ENCODE measurements at regions not wholly inside any gene's neighbourhood (a gene's known extent, or its start where the extent isn't known, plus 50 kb on each side); places are given as distances from the start of the nearest gene placed in this dataset.

DNA sequence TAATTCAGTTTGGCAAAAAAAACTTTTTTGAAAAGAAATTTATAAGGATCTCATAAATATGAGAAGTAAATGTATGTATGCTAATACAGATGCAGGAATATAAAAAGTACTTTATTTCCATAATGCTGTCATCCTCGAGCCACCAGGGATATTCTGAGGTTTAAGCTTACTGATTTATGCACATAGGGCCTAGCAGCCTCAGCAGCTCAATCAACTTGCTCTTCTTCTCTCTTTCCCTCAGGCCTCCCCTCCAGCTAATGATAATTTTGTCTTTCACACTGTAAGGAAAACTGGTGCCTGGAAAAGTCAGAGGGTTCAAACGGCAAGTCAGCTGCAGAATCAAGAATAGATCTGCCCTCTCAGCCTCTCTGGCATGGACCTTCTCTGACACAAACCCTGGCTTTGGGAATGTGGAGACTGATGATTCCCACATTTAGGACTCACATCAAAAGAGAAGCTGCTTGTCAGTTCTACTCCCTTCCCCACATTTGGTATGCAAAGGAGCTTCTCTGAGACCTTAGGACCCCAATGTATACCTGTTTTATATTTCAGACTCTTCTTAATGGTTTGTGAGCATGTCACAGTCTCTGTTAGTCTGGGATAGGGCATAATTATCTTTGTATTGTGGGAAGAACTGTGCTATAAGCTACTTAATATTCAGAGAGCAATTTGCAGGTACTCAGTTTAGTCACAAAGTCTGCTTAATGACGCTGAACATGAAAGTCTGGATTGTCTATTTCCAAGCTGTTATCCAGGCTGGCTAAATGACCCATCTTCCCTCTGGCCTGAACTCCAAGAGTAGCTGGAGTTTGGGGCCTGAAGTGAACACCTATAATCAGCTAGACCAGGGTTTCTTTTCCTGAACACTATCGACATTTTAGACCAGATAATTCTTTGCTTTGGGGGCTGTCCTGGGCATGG is 52.1 kb upstream of the DIPK1A start:
- no peak for DNase-seq

DNA sequence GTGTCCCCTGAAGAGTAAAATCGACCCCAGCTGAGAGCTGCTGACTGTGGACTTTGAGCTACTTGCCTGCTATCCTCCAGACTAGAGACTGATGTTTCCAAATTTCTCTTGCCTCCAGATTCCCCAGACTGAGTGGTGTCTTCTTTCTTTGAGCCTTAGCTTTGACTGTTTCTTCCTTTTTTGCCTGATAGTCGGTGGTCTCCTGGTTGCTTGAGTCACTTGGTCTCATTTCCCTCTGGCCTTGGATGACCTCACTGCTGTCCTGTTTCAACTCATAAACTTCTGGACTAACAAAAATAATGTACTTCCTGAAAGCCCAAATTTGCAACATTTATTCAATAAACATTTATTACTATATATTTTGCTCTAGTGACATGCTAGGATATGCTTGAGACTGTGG is 52.9 kb upstream of the DIPK1A start:
- no peak for DNase-seq

DNA sequence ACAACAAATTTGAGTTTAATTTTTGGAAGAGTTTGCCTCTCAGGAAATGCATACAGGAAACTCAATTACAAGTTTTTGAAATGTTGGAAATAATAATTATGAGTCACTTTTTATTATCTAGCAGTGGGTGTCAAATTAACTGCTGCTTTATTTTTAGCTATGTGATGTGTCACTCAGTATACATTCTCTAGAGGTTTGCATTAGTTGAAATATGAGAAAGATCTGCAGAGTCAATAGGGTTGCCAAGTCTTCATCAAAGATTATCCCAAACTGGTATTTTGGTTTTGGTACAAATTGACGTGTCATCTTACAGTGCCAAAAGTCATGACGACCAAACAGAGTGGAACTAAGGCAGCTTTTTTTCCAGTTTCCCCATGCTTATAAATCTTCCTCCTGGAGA is 54.3 kb upstream of the DIPK1A start:
- peak in 1 of 3 donors; percentile 54 for DNase-seq

DNA sequence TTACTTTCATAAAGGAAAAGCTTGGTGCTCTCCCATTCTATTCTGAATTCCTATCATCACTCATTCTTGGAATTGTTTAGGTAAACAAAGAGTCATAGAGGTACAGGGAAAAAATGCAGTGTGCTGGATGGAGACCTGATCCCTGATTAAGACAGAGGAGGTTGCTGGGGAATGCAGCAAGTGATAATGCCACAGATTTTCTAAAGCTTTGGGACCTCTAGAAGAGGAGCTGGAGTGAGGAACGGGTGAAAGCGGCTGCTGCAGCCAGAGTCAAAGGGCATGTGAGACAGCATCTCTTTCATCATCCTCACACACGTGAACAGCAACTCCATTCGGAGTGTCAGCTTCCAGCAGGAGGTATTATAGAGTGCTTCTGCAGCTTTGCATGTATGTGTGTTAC is 54.9 kb upstream of the DIPK1A start:
- DNase-seq, result no peak

DNA sequence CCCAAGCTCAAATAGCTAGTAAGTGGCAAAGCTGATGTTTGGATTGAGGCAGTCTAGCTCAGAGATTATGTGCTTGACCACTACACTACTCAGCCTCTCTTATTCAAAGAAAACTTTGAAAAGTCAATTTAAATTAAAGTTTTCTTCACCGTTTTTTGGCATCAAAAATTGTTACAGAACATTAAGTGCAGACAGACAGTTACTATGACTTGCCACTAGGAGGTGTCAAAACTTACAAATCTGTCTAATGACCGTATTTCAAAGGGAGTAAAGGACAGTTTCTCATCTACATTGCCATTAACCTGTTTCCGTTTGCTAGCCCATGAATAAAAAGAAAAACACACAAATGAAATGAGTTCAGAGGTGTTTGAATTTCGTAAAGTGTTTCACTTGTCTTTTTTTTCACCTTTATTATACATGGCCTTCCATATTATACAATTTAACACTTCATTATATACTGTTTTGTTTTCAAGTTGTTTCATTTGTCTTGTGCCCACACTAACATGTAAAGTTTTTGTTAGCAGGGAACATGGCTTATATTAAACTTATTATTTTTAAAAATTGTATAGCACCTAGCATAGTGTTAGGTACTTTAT is 57.4 kb upstream of the MTF2 start:
- peak; percentile 16 to 26 (median 22) for DNase-seq

- no peak for DNase-seq
These were observed 56.5 kb upstream of the MTF2 start for GRCh38 chr1:93022580-93022979.

GRCh38 chr1:93023281-93023680 is 55.8 kb upstream of the MTF2 start:
- no peak for DNase-seq

DNA sequence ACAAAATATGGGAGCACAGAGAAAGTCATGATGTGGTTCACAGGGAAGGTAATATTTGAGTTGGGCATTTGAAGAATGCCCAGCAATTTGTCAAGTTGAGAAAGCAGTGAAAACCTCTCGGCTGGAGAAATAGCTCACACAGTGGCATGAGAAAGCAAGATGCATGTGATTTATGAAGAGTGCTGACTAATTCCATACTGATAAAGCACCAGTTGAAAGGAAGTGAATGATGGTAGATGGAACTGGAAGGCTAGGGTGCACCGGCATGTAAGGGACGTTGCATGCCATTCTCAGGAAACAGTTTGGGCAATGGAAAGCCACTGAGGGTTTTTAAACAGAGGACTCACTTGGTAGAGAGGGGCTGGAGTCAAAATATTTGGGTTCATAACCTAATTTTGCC is 53.5 kb upstream of the MTF2 start:
- no peak for DNase-seq

- no peak for DNase-seq
These were observed 50.5 kb upstream of the MTF2 start for GRCh38 chr1:93028542-93028941.

Data from muscle of back (tissue), 3 donors.